ENCODE measurements at regions not wholly inside any gene's neighbourhood (a gene's known extent, or its start where the extent isn't known, plus 50 kb on each side); places are given as distances from the start of the nearest gene placed in this dataset.

DNA sequence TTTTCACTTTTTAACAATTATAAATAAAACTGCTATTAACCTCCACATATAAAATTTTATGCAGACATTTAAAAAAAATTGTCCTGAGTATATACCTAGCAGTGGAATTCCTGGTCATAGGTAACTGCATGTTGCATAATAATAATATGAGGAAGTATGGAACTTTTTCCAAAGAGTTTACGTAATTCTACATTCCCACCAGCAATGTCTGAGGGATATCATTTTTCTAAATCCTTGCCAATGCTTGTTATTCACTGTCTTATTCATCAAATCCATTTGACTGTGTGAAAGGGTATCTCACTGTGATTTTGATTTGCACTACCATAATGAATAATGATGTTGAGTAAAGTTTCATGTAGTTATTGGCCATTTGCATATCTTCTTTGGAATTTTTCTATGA, 393.8 kb downstream of the LRFN5 start:
- Mint-ChIP-seq H3K4me1 (ENCODE audit: low read depth) (no peaks in the 10 kb centered on the region), H3K4me3 (no peak overlapping the region), H3K9me3 (no peaks in the 10 kb centered on the region), H3K36me3 (ENCODE audit: insufficient read depth) (no peaks in the 10 kb centered on the region), H3K27me3 (ENCODE audit: low read depth) (no peaks in the 10 kb centered on the region)
- DNase-seq = no peak
- no peak for ATAC-seq

DNA sequence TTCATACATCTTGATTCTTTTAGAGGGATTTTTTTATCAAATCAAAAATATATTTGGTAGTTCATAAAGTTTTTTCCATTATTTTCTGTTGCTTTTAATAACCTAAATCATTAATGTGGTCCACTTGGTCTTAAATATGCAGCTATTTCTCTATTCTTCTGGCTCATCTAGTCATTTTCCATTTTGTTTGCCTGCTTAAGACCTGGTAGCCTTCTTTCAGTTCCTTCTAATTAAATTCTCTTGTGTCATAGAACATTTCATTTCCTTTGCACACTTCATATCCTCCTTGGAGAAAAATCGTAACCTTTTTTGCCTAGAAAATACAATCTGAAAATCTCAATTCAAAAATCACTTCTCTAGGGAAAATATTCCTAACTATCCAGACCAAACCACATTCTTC, 387.0 kb downstream of the LRFN5 start:
- DNase-seq (no peak), ATAC-seq (no peak)
- Mint-ChIP-seq H3K4me1 (ENCODE audit: low read depth) (no peaks in the 10 kb centered on the region), H3K36me3 (ENCODE audit: insufficient read depth) (no peaks in the 10 kb centered on the region), H3K27me3 (ENCODE audit: low read depth) (no peaks in the 10 kb centered on the region), H3K4me3 (no peak overlapping the region), H3K9me3 (no peaks in the 10 kb centered on the region)

DNA sequence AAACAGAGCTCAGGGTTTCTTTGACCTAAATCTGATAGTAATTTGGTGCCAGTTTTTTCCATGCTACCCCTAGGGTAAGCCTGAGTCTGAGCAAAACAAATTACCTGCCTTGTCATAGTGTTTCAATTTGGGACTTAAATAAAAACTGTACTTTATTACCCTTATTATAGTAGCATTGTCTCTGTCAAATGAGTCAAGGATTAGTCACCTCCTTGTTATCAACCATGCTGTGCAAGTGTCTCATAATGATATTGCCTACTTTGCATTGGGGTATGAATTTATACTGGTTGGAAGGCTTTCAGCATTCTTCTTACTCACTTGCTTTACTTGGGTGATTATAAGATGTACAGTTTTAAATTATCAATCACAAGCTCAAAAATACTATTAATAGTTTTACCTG, 380.0 kb downstream of the LRFN5 start:
- DNase-seq (no peak), ATAC-seq (no peak)
- H3K36me3 Mint-ChIP-seq (ENCODE audit: insufficient read depth) = no peaks in the 10 kb centered on the region
- H3K9me3 Mint-ChIP-seq = no peaks in the 10 kb centered on the region
- no peaks in the 10 kb centered on the region for H3K4me1 Mint-ChIP-seq (ENCODE audit: low read depth)
- no peaks in the 10 kb centered on the region for H3K27me3 Mint-ChIP-seq (ENCODE audit: low read depth)
- no peak overlapping the region for H3K4me3 Mint-ChIP-seq

DNA sequence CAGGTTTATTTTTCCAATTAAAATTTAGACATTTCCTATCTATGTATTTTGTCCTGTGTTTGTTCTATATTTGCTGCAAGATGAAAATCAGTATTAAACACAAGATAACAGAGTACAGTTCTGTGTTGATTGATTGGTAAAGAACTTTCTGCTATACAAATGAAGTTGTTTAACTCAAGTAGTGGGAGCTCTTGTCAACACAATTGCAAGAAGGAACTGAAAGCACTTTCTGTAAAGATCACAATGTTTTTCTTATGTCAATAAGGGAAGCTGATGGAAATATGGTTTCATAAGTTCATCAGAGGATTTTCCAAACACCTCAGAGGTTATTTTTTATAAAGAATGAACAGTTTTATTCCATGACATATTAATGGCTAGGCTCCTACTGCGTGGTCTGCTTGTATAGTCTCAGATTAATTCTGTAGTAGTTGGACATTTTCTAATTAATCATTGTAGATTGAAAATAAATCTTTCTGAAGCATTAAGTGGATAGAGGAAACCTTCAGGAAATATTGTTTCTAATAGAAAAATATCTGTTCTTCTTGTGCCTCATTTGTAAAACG, 379.5 kb downstream of the LRFN5 start:
- Mint-ChIP-seq H3K9me3 (peaks cover under 1% of the 10 kb centered on the region), H3K27me3 (ENCODE audit: low read depth) (no peaks in the 10 kb centered on the region), H3K36me3 (ENCODE audit: insufficient read depth) (no peaks in the 10 kb centered on the region), H3K4me1 (ENCODE audit: low read depth) (no peaks in the 10 kb centered on the region), H3K4me3 (no peak overlapping the region)
- no peak for DNase-seq
- no peak for ATAC-seq

DNA sequence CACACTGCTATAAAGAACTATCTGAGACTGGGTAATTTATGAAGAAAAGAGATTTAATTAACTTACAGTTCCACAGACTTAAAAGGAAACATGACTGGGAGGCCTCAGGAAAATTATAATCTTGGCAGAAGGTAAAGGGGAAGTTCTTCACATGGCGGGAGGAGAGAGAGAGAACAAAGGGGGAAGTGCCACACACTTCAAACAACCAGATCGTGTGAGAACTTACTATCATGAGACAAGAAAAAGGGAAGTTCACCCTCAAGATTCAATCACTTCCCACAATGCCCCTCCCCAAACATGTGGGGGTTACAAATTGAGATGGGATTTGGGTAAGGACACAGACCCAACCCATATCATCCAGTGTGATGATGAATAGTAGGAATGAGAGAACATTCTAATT, 366.5 kb downstream of the LRFN5 start:
- no peaks in the 10 kb centered on the region for H3K36me3 Mint-ChIP-seq (ENCODE audit: insufficient read depth)
- no peak for DNase-seq
- H3K4me1 Mint-ChIP-seq (ENCODE audit: low read depth) = no peaks in the 10 kb centered on the region
- no peak for ATAC-seq
- no peak overlapping the region for H3K4me3 Mint-ChIP-seq
- H3K9me3 Mint-ChIP-seq = peaks cover 24% of the 10 kb centered on the region
- H3K27me3 Mint-ChIP-seq (ENCODE audit: low read depth) = no peaks in the 10 kb centered on the region

DNA sequence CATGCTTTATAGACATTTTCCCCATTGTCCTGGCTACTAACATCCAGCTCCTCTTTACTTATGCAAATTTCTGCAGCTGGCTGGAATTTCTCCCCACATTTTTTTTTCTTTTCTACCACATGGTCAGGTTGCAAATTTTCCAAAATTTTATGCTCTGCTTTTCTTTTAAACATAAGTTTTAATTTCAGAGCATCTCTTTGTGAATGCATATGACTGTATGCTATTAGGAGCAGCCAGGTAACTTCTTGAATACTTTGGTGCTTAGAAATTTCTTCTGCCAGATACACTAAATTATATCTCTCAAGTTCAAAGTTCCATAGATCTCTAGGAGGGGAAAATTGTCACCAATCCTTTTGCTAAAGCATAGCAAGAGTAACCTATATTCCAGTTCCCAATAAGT, 365.9 kb downstream of the LRFN5 start:
- ATAC-seq (no peak), DNase-seq (no peak)
- no peaks in the 10 kb centered on the region for H3K36me3 Mint-ChIP-seq (ENCODE audit: insufficient read depth)
- H3K4me1 Mint-ChIP-seq (ENCODE audit: low read depth) = no peaks in the 10 kb centered on the region
- no peak overlapping the region for H3K4me3 Mint-ChIP-seq
- no peaks in the 10 kb centered on the region for H3K27me3 Mint-ChIP-seq (ENCODE audit: low read depth)
- H3K9me3 Mint-ChIP-seq = peaks cover 24% of the 10 kb centered on the region

DNA sequence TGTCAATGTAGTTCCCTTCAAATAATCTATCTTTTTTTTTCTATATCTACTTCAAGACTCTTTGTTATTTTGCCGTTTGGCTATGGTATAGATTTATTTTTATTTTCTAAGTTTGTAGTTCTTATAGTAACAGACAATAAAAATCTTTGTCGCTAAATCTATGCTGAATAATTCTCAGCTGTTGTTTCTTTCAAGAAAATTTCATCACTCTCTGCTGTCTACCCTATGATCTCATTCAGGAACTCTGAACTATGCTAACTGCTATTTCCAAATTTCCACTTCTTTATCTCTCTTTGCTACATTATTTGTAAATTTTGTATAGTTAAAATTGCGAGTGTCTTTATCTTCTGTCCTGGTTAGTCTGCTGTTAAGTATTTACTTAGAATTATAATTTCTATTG, 353.6 kb downstream of the LRFN5 start:
- ATAC-seq (no peak), DNase-seq (no peak)
- Mint-ChIP-seq H3K27me3 (ENCODE audit: low read depth) (no peaks in the 10 kb centered on the region), H3K36me3 (ENCODE audit: insufficient read depth) (no peaks in the 10 kb centered on the region), H3K4me3 (no peak overlapping the region), H3K4me1 (ENCODE audit: low read depth) (no peaks in the 10 kb centered on the region), H3K9me3 (peaks cover 4% of the 10 kb centered on the region)

DNA sequence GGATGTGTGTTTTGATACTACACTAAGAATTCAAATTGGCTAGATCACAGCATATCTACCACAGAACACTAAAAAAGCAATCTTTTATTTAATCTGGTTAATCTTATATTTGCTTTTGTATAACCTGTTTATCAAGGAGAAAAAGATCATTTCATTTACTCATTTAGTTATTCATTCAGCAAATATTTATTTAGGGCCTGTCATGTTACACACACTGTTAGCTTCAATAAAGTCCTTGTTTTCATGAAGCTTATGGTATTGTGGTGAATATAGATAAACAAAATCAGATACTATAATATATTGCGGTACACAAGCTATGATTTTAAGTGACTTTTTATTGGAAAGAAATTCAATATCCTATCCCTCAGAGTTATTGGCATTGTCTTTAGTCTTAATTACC, 350.8 kb downstream of the LRFN5 start:
- DNase-seq (no peak), ATAC-seq (no peak)
- Mint-ChIP-seq H3K36me3 (ENCODE audit: insufficient read depth) (no peaks in the 10 kb centered on the region), H3K27me3 (ENCODE audit: low read depth) (no peaks in the 10 kb centered on the region), H3K9me3 (no peaks in the 10 kb centered on the region), H3K4me3 (no peak overlapping the region), H3K4me1 (ENCODE audit: low read depth) (no peaks in the 10 kb centered on the region)
